Activated T-cell treated with anti-CD3 and anti-CD28 coated beads for 4 hours (primary cell): ENCODE measurements at regions not wholly inside any gene's neighbourhood (a gene's known extent, or its start where the extent isn't known, plus 50 kb on each side); places are given as distances from the start of the nearest gene placed in this dataset.
A peak's percentile ranks its signal among the peaks of the same experiment; 100 is the strongest.
"Not testable (repeated sequence)": the region's sequence is repeated elsewhere in the genome, so short reads cannot be mapped to it uniquely, and the experiment has no call there.

Experiments
- DNase-seq: peaks from one replicate; pipeline ENCODE4 v3.0.0-alpha.2; 2020

GRCh38 chr5:1748271-1748670 is 51.4 kb downstream of the MRPL36 start:
- DNase-seq, result no peak

GRCh38 chr5:1747803-1748085 is 51.9 kb downstream of the MRPL36 start:
- DNase-seq, result no peak

- DNase-seq, result no peak
Measured at GRCh38 chr5:1747079-1747802, 52.4 kb downstream of the MRPL36 start.

GRCh38 chr5:1746371-1747078 is 53.1 kb downstream of the MRPL36 start:
- no peak for DNase-seq

- DNase-seq, result no peak
Measured at GRCh38 chr5:1745796-1746370, 53.8 kb downstream of the MRPL36 start.

GRCh38 chr5:1745123-1745795 is 54.4 kb downstream of the MRPL36 start:
- no peak for DNase-seq

- no peak for DNase-seq
Measured at GRCh38 chr5:1744393-1745122, 55.1 kb downstream of the MRPL36 start.

GRCh38 chr5:1743769-1744085 is 55.9 kb downstream of the MRPL36 start:
- no peak for DNase-seq

GRCh38 chr5:1743061-1743768 is 56.4 kb downstream of the MRPL36 start:
- DNase-seq, result no peak

GRCh38 chr5:1737790-1738405 is 61.7 kb downstream of the MRPL36 start:
- DNase-seq, result peak; percentile 27

- no peak for DNase-seq
Measured at GRCh38 chr5:1736889-1737711, 62.5 kb downstream of the MRPL36 start.

GRCh38 chr5:1736065-1736464 is 63.6 kb downstream of the MRPL36 start:
- DNase-seq, result no peak

GRCh38 chr5:1735320-1735970 is 64.2 kb downstream of the MRPL36 start:
- no peak for DNase-seq

GRCh38 chr5:1734908-1735289 is 64.7 kb downstream of the MRPL36 start:
- DNase-seq, result no peak

GRCh38 chr5:1734271-1734907 is 65.2 kb downstream of the MRPL36 start:
- no peak for DNase-seq

GRCh38 chr5:1733369-1733768 is 66.3 kb downstream of the MRPL36 start:
- no peak for DNase-seq

- DNase-seq, result no peak
Measured at GRCh38 chr5:1732945-1733344, 66.7 kb downstream of the MRPL36 start.

- no peak for DNase-seq
Measured at GRCh38 chr5:1732238-1732941, 67.2 kb downstream of the MRPL36 start.

- not testable (repeated sequence) for DNase-seq
Measured at GRCh38 chr5:1731855-1732237, 67.8 kb downstream of the MRPL36 start.
